Sigmoid colon (tissue), 6 donors: ENCODE measurements at regions not wholly inside any gene's neighbourhood (a gene's known extent, or its start where the extent isn't known, plus 50 kb on each side); places are given as distances from the start of the nearest gene placed in this dataset.

Source experiments
- DNase-seq: peaks from one replicate; pipeline ENCODE4 v3.0.0-alpha.2; 2019
- H3K27ac ChIP-seq, 4 donors: fragments of 200-600 bp; sonication (generic); one replicate each; pipeline ENCODE4 v1.5.1; 2016 to 2019; ENCODE audit warnings: mild to moderate bottlenecking in 1 of 4
- H3K27me3 ChIP-seq, 3 donors: fragments of 200-600 bp; sonication (generic); one replicate each; pipeline ENCODE4 v1.5.1; 2019; ENCODE audit warnings: mild to moderate bottlenecking in 1 of 3
- H3K36me3 ChIP-seq, 4 donors: fragments of 200-600 bp; sonication (generic); one replicate each; pipeline ENCODE4 v1.5.1; 2016 to 2019
- H3K4me1 ChIP-seq, 4 donors: fragments of 200-600 bp; sonication (generic); one replicate each; pipeline ENCODE4 v1.5.1; 2017 to 2019
- H3K4me3 ChIP-seq, 4 donors: fragments of 200-600 bp; sonication (generic); one replicate each; pipeline ENCODE4 v1.5.1; 2017 to 2019; ENCODE audit warnings: mild to moderate bottlenecking in 2 of 4, moderate library complexity in 1 of 4
- H3K9me3 ChIP-seq, 4 donors: fragments of 200-600 bp in 3 of 4; sonication (generic) in 3 of 4; one replicate each; pipeline versions ENCODE4 v1.5.1 to v1.6.1; 2013 to 2019
- CTCF ChIP-seq, 4 experiments: fragments of 450-650 bp in 3 of 4; fragments of 200-600 bp in 1 of 4; IDR thresholded peaks; one replicate each; pipeline ENCODE4 v1.5.1; 2016 to 2019; ENCODE audit warnings: antibody characterized with exemption in 4 of 4, mild to moderate bottlenecking in 3 of 4, moderate library complexity in 2 of 4
- EP300 ChIP-seq, 4 donors: sonication (generic); formaldehyde crosslinking; IDR thresholded peaks; one replicate each; pipeline ENCODE4 v1.6.1; 2017; ENCODE audit warnings: antibody characterized with exemption in 4 of 4
- POLR2A ChIP-seq, 2 donors: fragments of 450-650 bp; IDR thresholded peaks; one replicate each; pipeline ENCODE4 v1.6.1; 2016; ENCODE audit warnings: antibody characterized with exemption in 2 of 2, mild to moderate bottlenecking in 2 of 2, moderate library complexity in 2 of 2
- POLR2AphosphoS5 ChIP-seq, 4 donors: sonication (generic); formaldehyde crosslinking; IDR thresholded peaks; one replicate each; pipeline ENCODE4 v1.6.1; 2017; ENCODE audit warnings: antibody characterized with exemption in 4 of 4
- WGBS, 2 donors: extraction: QIAGEN DNeasy Blood & Tissue Kit; methylation state at CpG; one replicate each; pipeline ENCODE4 v1.1.7; 2013; 5-methylcytosine and 5-hydroxymethylcytosine counted together
- intact Hi-C: fragments of 100-400 bp; cut with DNase I; formaldehyde crosslinking; loops from one replicate; pipeline ENCODE4 v1.15.1; 2023
- donor health status: healthy with polysubstance abuse.
- donor health status: healthy.

DNA sequence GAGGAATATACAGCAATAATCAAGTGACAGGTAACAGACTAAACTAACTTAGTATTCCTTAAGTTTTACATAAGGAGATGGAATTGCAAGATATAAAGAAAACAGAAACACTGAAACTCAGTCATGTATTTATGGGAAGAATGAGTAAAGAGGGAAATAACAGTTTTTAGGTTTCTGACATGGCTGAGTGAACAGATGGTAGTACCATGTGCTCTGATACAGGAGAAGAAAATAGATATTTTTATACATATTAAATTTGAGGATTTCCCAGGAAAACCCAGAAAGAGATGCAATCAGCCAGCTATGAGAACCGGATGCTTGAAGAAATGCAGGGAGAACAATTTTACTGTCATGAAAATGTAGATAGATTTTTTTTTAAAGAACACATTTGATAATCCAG, 669.5 kb upstream of the GRM3 start:
- no peaks in the 10 kb centered on the region for H3K27me3 ChIP-seq
- H3K4me3 ChIP-seq: no peak overlapping the region
- 72 to 85% methylated on average over 1 of the region's 1 CpG for WGBS, 2 donors
- TF ChIP-seq CTCF (IDR thresholded peaks at IDR 0.05) (no peak), EP300 (IDR thresholded peaks at IDR 0.05) (no peak), POLR2AphosphoS5 (IDR thresholded peaks at IDR 0.05) (no peak), POLR2A (IDR thresholded peaks at IDR 0.05) (no peak)
- H3K9me3 ChIP-seq: no peaks in the 10 kb centered on the region
- DNase-seq: no peak
- intact Hi-C loops: no loop called here
- H3K36me3 ChIP-seq: no peaks in the 10 kb centered on the region
- no peaks in the 10 kb centered on the region for H3K4me1 ChIP-seq
- no peak overlapping the region for H3K27ac ChIP-seq

DNA sequence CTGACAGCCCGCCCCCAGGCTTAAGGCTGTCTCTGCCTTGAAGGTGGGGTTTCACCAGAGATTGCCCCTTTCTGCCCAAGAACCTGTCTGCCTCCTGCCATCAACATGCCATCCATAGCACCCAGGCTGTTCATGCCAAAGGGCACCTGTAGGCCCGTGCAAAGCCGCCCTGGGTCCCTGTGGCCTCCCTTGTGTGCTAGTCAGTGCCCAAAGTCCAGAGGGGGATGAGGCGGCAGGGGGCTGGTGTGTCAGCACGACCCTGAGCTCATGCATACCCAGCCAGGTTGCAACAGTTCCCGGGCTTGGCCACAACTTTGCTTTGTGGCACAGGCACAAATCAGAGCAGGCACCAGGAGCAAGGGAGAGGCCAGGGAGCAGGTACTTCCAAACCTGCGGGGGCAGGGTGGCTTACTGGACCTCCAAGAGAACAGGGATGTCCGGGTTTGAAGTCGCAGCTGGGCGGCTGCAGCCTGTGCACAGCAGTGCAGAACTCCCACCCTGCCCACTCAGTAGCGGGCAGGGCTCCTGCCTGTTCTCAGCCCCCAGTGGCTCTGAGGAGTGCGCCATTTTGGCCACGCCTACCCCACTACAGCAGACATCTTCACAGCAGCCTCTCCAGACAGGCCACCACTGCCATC, 671.1 kb upstream of the GRM3 start:
- peak; percentile 61 for DNase-seq
- no peak overlapping the region for H3K4me3 ChIP-seq
- no peaks in the 10 kb centered on the region for H3K36me3 ChIP-seq
- no peak for TF ChIP-seq POLR2A (IDR thresholded peaks at IDR 0.05)
- TF ChIP-seq POLR2AphosphoS5 (IDR thresholded peaks at IDR 0.05): no peak
- intact Hi-C loops: no loop called here
- no peaks in the 10 kb centered on the region for H3K27me3 ChIP-seq
- H3K4me1 ChIP-seq: no peaks in the 10 kb centered on the region
- WGBS, 2 donors: 92 to 93% methylated on average over 13 of the region's 13 CpGs
- no peaks in the 10 kb centered on the region for H3K9me3 ChIP-seq
- no peak overlapping the region for H3K27ac ChIP-seq

- H3K9me3 ChIP-seq: peaks cover 0 to 2% (median 0%) of the 10 kb centered on the region in 4 donors
- no peak overlapping the region for H3K4me3 ChIP-seq
- no peaks in the 10 kb centered on the region for H3K36me3 ChIP-seq
- 40 to 62% methylated on average over 3 of the region's 3 CpGs for WGBS, 2 donors
- no peaks in the 10 kb centered on the region for H3K27me3 ChIP-seq
- intact Hi-C loops: no loop called here
- H3K4me1 ChIP-seq: no peaks in the 10 kb centered on the region
- no peak overlapping the region for H3K27ac ChIP-seq
- no peak for TF ChIP-seq POLR2A (IDR thresholded peaks at IDR 0.05)
- TF ChIP-seq POLR2AphosphoS5 (IDR thresholded peaks at IDR 0.05): no peak
- TF ChIP-seq CTCF (IDR thresholded peaks at IDR 0.05): no peak
- TF ChIP-seq EP300 (IDR thresholded peaks at IDR 0.05): no peak
- no peak for DNase-seq
These were observed 688.7 kb upstream of the GRM3 start for GRCh38 chr7:85954961-85955360.

GRCh38 chr7:85950871-85951270, 692.8 kb upstream of the GRM3 start:
- no peak for DNase-seq
- peaks cover 0 to 5% (median 1%) of the 10 kb centered on the region in 4 donors for H3K9me3 ChIP-seq
- no peaks in the 10 kb centered on the region for H3K27me3 ChIP-seq
- intact Hi-C loops: no loop called here
- no peaks in the 10 kb centered on the region for H3K4me1 ChIP-seq
- H3K36me3 ChIP-seq: no peaks in the 10 kb centered on the region
- WGBS, 2 donors: 51 to 77% methylated on average over 1 of the region's 1 CpG
- no peak overlapping the region for H3K4me3 ChIP-seq
- TF ChIP-seq POLR2AphosphoS5 (IDR thresholded peaks at IDR 0.05) (no peak), POLR2A (IDR thresholded peaks at IDR 0.05) (no peak), EP300 (IDR thresholded peaks at IDR 0.05) (no peak), CTCF (IDR thresholded peaks at IDR 0.05) (no peak)
- no peak overlapping the region for H3K27ac ChIP-seq

DNA sequence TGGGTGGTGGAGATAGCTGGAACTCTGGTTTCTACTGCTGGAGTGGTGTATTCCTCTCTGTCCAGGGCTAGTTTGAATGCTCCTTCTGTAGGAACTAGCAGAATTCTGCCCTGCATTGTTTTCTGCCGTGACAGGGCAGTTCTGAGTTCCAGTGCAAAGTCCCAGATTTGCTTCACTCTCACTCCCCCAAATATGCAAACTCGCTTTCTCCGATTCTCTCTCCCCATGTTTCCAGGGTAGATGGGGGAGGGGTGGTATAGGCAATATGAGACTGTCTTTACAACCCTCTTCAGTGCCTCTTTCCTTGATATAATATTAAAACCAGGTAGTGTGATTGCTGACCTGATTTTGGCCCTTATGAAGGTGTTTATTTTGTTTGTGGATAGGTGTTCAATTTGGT, 693.3 kb upstream of the GRM3 start:
- no peak for DNase-seq
- TF ChIP-seq EP300 (IDR thresholded peaks at IDR 0.05) (no peak), POLR2AphosphoS5 (IDR thresholded peaks at IDR 0.05) (no peak), POLR2A (IDR thresholded peaks at IDR 0.05) (no peak), CTCF (IDR thresholded peaks at IDR 0.05) (no peak)
- Histone ChIP-seq H3K27ac (no peak overlapping the region), H3K9me3 (peaks cover 0 to 5% (median 1%) of the 10 kb centered on the region in 4 donors), H3K27me3 (no peaks in the 10 kb centered on the region), H3K4me1 (no peaks in the 10 kb centered on the region), H3K36me3 (no peaks in the 10 kb centered on the region), H3K4me3 (no peak overlapping the region)
- intact Hi-C loops: no loop called here
- WGBS, 2 donors: 77 to 83% methylated on average over 3 of the region's 3 CpGs
